Psoas muscle (tissue), 7 donors: ENCODE measurements at regions not wholly inside any gene's neighbourhood (a gene's known extent, or its start where the extent isn't known, plus 50 kb on each side); places are given as distances from the start of the nearest gene placed in this dataset.

Experiments used
- ATAC-seq, 4 donors: fragments of 200-7000 bp; cut with Tn5 transposase; one replicate each; pipeline ENCODE4 v1.9.1; 2020; ENCODE audit warnings: moderate library complexity in 3 of 4, mild to moderate bottlenecking in 2 of 4
- DNase-seq, 2 donors: peaks; one replicate each; pipeline ENCODE4 v3.0.0-alpha.2; 2020
- H3K27ac ChIP-seq: fragments of 200-600 bp; one replicate; pipeline ENCODE4 v1.8.0; 2022
- H3K27me3 ChIP-seq, 3 donors: fragments of 200-600 bp in 1 of 3; one replicate each; pipeline versions ENCODE4 v1.6.1 to v1.8.0; 2013 to 2022; ENCODE audit warnings: low read length in 2 of 3, mild to moderate bottlenecking in 2 of 3, moderate library complexity in 1 of 3; ENCODE audit not compliant: insufficient read depth in 3 of 3
- H3K36me3 ChIP-seq, 2 donors: fragments of 200-600 bp in 1 of 2; one replicate each; pipeline versions ENCODE4 v1.6.1 to v1.8.0; 2013 to 2022; ENCODE audit warnings: low read depth in 1 of 2, mild to moderate bottlenecking in 1 of 2, moderate library complexity in 1 of 2; ENCODE audit not compliant: insufficient read depth in 1 of 2
- H3K4me1 ChIP-seq: fragments of 200-600 bp; one replicate; pipeline ENCODE4 v1.8.0; 2022
- H3K4me3 ChIP-seq: fragments of 200-600 bp; one replicate; pipeline ENCODE4 v1.8.0; 2022; ENCODE audit warnings: mild to moderate bottlenecking
- H3K9me3 ChIP-seq: fragments of 200-600 bp; one replicate; pipeline ENCODE4 v1.8.0; 2022
- CTCF ChIP-seq: fragments of 200-600 bp; IDR thresholded peaks from one replicate; pipeline ENCODE4 v1.8.0; 2022; ENCODE audit warnings: antibody characterized with exemption
- WGBS, 3 donors: extraction: QIAGEN DNeasy Blood & Tissue Kit; methylation state at CpG; one replicate each; pipeline versions ENCODE4 v1.1.6 to v1.1.7; 2013; 5-methylcytosine and 5-hydroxymethylcytosine counted together
- intact Hi-C, 2 donors: fragments of 100-400 bp; cut with DNase I; formaldehyde crosslinking; loops; one replicate each; pipeline versions ENCODE4 v1.11.0 to v1.14.2; 2022
- donor health status: healthy with polysubstance abuse.
- donor health status: DM: no; HTN: no; CAD: no; lungs with moderate emphysema.
- donor health status: Bipolar disorder and iron deficiency.
- donor health status: healthy.
- donor health status: DM: yes; HTN: yes; CAD: no.
- donor health status: DM: no; HTN: no; CAD: no.
- donor health status: DM: yes; HTN: yes; CAD: no.

- H3K27ac ChIP-seq: no peak overlapping the region
- intact Hi-C loops: no loop called here
- no peak for ATAC-seq
- TF ChIP-seq CTCF: no peak
- no peaks in the 10 kb centered on the region for H3K27me3 ChIP-seq
- 80 to 95% (median 87%) methylated on average over 2 of the region's 2 CpGs for WGBS, 3 donors
- H3K4me3 ChIP-seq: no peak overlapping the region
- peaks cover 4% of the 10 kb centered on the region for H3K9me3 ChIP-seq
- H3K36me3 ChIP-seq: no peaks in the 10 kb centered on the region
- DNase-seq: no peak
- no peaks in the 10 kb centered on the region for H3K4me1 ChIP-seq
Observed at GRCh38 chr10:44520651-44521050, 135.8 kb upstream of the CXCL12 start.

- DNase-seq: no peak
- ATAC-seq: no peak
- Histone ChIP-seq H3K27ac (no peak overlapping the region), H3K36me3 (no peaks in the 10 kb centered on the region), H3K27me3 (no peaks in the 10 kb centered on the region), H3K4me1 (no peaks in the 10 kb centered on the region), H3K9me3 (no peaks in the 10 kb centered on the region), H3K4me3 (no peak overlapping the region)
- intact Hi-C loops: no loop called here
- 93 to 98% (median 94%) methylated on average over 3 of the region's 3 CpGs for WGBS, 3 donors
- no peak for TF ChIP-seq CTCF
Observed at GRCh38 chr10:44539178-44539577, 154.3 kb upstream of the CXCL12 start.

- no peak for DNase-seq
- H3K4me1 ChIP-seq: no peaks in the 10 kb centered on the region
- no peak overlapping the region for H3K27ac ChIP-seq
- intact Hi-C loops: no loop called here
- no peak for TF ChIP-seq CTCF
- H3K27me3 ChIP-seq: peaks cover 0 to 2% (median 2%) of the 10 kb centered on the region in 3 donors
- no peaks in the 10 kb centered on the region for H3K36me3 ChIP-seq
- ATAC-seq: no peak
- no peak overlapping the region for H3K4me3 ChIP-seq
- H3K9me3 ChIP-seq: peaks cover 7% of the 10 kb centered on the region
- WGBS, 3 donors: 80 to 89% (median 87%) methylated on average over 8 of the region's 8 CpGs
Observed at GRCh38 chr10:44552726-44553125, 167.8 kb upstream of the CXCL12 start.

- no peaks in the 10 kb centered on the region for H3K9me3 ChIP-seq
- ATAC-seq (no peak), DNase-seq (no peak)
- TF ChIP-seq CTCF: no peak
- H3K36me3 ChIP-seq: no peaks in the 10 kb centered on the region
- H3K27ac ChIP-seq: no peak overlapping the region
- H3K4me3 ChIP-seq: no peak overlapping the region
- intact Hi-C loops: no loop called here
- H3K4me1 ChIP-seq: no peaks in the 10 kb centered on the region
- 63 to 65% (median 65%) methylated on average over 7 of the region's 7 CpGs for WGBS, 3 donors
- no peaks in the 10 kb centered on the region for H3K27me3 ChIP-seq
Observed at GRCh38 chr10:44557596-44558191, 172.8 kb upstream of the CXCL12 start.

GRCh38 chr10:44558521-44558920 is 173.6 kb upstream of the CXCL12 start:
- Histone ChIP-seq H3K4me3 (no peak overlapping the region), H3K4me1 (no peaks in the 10 kb centered on the region), H3K27ac (no peak overlapping the region), H3K27me3 (no peaks in the 10 kb centered on the region), H3K9me3 (no peaks in the 10 kb centered on the region), H3K36me3 (no peaks in the 10 kb centered on the region)
- intact Hi-C loops: no loop called here
- ATAC-seq (no peak), DNase-seq (no peak)
- TF ChIP-seq CTCF: no peak
